HG03378 (cell line): ENCODE measurements at regions not wholly inside any gene's neighbourhood (a gene's known extent, or its start where the extent isn't known, plus 50 kb on each side); places are given as distances from the start of the nearest gene placed in this dataset.

Source experiments
- ATAC-seq: cut with Tn5 transposase; IDR thresholded peaks from one replicate; pipeline ENCODE4 v1.9.1; 2021; ENCODE audit warnings: mild to moderate bottlenecking, moderate library complexity; ENCODE audit not compliant: unreplicated experiment

- ATAC-seq, result no peak
These were observed 977.2 kb downstream of the CDH11 start for GRCh38 chr16:64144617-64145016.

DNA sequence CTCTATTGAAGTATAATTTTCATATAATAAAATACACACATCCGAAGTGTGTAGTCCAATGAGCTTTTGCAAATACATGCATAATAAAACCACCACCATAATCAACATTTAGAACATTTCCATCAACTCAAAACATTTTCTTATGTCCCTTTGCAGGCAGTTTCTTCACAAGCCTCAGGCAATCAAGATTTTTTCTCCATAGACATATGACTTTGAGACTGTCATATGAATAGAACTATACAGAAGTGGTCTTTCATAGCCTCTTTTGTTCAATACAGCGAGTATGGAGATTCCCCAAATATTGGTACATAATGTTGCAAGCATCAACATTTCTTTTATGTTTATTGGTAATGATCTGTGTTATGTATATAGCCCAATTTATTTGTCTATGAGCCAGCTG, 983.2 kb downstream of the CDH11 start:
- no peak for ATAC-seq

- no peak for ATAC-seq
These were observed 983.9 kb downstream of the CDH11 start for GRCh38 chr16:64138006-64138405.

- ATAC-seq, result no peak
These were observed 985.1 kb downstream of the CDH11 start for GRCh38 chr16:64136743-64137142.

DNA sequence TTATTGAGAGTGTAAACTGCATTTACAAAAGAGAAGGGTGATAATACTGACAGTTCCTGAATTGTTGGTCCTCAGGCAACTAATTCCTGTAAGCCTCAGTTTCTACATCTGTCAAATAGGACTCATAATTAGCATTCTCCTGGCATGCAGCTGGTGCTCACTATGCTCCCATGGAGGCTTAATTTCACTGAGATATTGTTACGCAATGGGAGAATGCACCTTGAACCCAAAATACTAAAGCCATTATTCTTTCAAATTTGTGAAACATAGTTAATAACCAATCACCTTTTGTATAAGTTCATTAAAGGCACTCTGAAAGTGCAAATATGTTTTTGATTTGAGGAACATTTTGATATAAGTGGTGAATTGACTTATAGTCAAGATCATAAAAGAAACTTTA, 985.5 kb downstream of the CDH11 start:
- no peak for ATAC-seq

DNA sequence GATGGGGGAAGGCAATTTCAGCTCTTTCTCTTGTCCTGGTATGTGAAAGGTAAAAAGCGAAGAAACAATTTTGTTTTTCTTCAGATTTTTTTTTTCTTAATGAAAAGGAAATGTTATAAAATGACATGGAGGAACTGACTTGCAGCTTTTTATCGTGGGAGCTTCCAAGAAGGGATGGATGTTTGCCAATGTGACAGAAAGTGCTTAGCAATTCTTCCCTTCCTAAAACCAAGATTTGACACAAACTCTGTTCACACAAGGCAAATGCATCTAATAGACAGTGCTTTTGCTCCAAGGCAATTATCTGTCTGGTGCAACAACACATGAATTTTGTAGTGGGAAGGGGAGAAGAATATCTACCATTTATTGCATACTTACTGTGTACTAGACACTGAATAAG, 988.5 kb downstream of the CDH11 start:
- ATAC-seq, result no peak

DNA sequence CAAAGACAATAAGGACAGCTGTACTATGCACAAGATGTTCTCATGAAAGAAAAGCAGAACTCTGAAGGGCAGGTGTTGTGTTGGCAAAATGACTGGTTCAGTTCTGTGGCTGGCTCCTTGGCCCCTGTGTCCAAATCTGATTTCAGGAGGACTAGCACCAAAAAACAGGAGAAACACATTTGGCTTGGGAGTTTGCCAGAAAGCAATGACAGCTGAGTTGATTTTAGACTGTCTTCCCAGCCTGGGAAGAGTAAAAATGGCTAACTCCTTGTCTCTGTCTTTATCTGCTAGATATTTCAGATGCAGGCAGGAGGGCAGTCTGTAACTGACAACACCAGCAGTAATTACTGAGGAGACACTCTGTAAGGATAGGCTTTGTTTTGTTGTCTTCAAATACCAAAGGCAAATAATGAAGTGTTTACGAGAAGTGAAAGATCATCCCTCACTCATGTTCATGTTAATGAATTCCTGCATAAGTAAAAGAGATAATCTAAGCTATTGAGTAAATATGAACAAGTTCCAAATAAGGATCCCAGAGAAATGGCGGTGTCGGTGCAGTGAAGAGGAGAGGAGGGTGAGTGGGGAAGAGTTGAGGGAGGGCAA, 989.0 kb downstream of the CDH11 start:
- ATAC-seq, result no peak

DNA sequence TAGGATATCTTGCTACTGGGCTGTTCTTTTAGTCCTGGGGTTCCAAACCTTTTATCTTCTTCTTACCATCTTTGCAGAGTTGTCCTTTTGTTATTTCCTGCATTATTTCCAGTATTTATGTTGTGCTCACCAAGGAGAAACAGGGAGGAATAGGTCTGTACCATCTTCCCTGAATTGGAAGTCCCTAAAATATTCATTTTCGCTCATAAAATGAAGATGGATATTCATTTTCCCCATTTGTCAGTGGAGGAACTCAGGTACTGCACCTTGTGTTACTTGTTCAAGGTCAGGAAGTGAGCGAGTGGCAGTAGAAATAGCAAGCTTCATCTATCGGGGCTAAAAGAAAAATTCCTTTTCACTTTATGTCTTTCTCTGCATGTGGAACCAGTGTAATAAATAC, 989.7 kb downstream of the CDH11 start:
- no peak for ATAC-seq

DNA sequence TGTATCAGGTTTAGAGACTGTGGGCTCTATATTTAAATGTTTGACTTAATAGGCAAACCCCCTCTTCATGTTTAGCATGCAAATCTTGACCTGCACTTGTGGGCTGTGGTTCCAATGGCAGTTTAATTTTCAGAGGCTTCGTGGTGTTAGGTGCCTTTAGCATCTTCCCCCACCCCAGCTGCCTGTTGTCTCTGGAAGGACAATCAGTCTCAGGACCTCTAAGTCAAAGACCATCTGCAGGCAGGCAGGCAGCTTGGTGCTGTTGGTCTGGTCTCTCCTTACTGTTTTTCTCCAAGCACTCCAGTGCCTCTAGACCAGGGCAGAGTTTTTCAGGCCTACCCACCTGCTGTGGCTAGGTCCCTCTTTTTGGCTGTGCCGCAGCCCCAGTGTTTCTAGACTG, 990.4 kb downstream of the CDH11 start:
- ATAC-seq, result no peak

DNA sequence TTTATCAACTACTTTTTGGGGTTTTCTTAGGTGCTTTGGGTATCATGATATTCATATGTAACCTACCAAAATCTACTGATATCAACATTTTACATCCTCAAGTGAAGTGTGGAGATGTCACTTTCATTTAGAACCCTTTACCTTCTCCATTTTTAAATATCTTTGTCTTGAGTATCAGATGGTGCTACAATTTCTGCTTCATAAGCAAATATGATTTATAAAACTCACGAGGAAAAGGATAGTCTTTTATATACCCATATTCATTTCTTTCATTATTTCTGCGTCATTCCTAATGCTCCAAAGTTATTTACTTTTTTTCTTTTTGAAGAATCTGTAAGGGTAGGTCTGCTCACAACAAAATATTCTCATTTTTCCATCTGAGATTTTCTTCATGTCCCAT, 991.7 kb downstream of the CDH11 start:
- no peak for ATAC-seq

DNA sequence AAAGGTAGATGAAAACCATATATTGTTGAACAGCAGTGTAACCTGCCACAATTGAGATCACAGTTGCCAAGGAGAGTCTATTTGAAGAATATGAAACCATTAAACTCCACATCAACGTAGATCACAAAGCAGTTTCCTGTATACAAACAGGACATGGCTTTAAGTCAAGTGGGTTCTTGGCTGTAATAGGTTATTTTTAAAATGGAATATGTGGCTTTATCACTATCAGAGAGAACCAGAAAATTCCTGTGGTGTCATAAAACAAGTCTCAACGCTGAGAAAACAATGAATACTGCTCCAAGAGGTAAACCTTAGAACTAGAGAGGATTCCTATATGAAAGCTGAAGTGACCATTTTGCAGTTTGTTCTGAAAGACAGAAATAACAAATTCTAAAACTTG, 999.7 kb downstream of the CDH11 start:
- no peak for ATAC-seq

DNA sequence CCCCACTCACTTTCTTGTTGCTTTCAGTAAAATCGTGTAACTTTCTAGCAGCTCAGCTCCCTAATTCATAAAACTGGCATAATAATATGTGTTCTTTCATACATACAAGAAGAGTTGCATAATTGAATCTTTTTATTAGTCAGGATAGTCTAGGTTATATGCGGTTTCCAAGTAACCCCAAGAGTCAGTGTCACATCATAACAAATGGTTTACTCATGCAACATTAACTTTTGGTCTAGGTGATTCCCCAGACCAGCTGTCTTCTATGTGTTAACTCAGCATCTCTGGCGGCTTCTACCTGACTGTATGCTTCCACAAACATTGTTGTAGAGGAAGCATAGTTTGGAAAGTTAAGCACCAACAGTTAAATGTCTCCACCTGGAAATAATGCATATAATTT, 1000.4 kb downstream of the CDH11 start:
- ATAC-seq, result no peak

DNA sequence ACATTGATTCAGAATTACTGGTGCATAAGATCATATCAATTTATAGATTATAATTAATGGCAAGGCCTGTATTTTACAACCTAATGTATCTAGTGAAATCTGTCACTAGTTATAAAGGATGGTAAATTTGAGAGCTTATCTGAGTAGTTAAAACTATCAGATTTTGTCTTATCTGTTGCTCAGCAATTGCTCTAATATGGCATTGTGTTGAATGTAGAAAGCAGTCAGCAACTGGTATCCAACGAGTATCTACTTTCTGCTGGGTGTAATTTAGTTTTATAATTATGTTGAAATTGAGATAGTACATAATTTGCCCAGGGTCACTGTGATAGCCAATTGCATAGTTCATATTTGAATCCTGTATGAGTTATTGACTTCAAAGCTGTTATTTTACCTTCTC, 1005.7 kb downstream of the CDH11 start:
- ATAC-seq, result no peak

DNA sequence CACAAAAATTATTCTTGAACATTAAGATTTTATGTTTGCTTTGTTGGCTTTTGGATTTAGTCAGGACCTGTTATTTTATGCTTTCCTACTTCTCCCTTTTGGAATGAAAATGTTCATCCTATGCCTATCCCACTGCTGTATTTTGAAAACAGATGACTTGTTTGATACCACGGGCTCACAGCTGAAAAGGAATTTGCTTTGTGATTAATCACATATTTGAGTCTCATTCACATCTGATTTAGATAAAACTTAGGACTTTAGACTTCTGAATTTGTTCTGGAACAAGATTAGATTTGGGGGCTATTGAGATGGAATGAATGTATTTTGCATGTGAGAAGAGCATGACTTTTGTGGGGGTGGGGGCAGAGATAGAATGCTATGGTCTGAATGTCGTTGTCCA, 1012.6 kb downstream of the CDH11 start:
- ATAC-seq, result no peak

- no peak for ATAC-seq
These were observed 1019.2 kb downstream of the CDH11 start for GRCh38 chr16:64102654-64103053.

DNA sequence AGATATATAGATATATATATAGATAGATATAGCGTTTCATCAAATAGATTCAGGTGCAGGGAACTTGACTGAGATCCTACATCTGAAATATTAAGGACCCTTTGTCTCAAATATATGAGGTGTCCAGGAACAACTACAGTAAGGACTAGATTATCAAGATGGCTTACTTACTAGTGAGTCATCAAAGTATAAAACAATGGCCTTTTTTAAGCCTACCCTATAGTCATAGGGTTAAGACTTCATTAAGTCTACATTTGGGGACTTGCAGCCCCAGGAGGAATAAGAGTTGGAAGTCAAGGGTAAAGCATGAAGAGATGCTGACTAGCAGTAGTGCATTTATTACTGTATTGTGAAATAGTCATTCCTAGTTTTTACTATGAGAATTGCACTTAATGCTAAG, 1023.4 kb downstream of the CDH11 start:
- no peak for ATAC-seq

- no peak for ATAC-seq
These were observed 1025.2 kb downstream of the CDH11 start for GRCh38 chr16:64096689-64097088.

- ATAC-seq, result no peak
These were observed 1026.8 kb downstream of the CDH11 start for GRCh38 chr16:64094992-64095634.

GRCh38 chr16:64094181-64094965, 1027.5 kb downstream of the CDH11 start:
- ATAC-seq, result no peak

GRCh38 chr16:64092271-64092670, 1029.6 kb downstream of the CDH11 start:
- no peak for ATAC-seq

- no peak for ATAC-seq
These were observed 1031.5 kb downstream of the CDH11 start for GRCh38 chr16:64090327-64090726.

DNA sequence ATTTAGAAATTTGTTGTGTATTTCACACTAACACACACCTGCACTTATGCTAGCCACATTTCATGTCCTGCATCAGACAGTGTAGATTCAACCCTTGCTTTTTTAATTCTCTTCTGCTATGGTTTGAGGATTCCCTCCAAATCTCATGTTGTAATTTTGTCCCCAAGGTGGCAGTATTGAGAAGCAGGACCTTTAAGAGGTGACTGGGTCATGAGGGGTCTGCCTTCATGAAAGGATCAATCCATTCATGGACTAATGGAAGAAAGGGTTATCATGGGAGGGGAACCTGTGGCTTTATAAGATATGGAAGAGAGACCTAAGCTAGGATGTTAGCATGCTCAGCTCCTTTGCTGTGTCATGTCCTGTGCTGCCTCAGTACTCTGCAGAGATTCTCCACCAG, 1032.2 kb downstream of the CDH11 start:
- no peak for ATAC-seq
